Effector memory CD8-positive, alpha-beta T cell (primary cell): ENCODE measurements at regions not wholly inside any gene's neighbourhood (a gene's known extent, or its start where the extent isn't known, plus 50 kb on each side); places are given as distances from the start of the nearest gene placed in this dataset.

Source experiments
- ATAC-seq: fragments of 150-1000 bp; cut with Tn5 transposase; replicated peaks from 2 replicates; pipeline ENCODE4 v1.10.0; 2021; ENCODE audit warnings: mild to moderate bottlenecking, moderate library complexity
- DNase-seq, 3 experiments: peaks; one replicate each; pipeline ENCODE4 v3.0.0; 2021
- H3K27ac Mint-ChIP-seq, 2 donors: one replicate each; pipeline ENCODE4 v1.8.0; 2022; ENCODE audit warnings: mild to moderate bottlenecking in 2 of 2, mixed read lengths in 2 of 2, moderate library complexity in 2 of 2
- H3K27me3 Mint-ChIP-seq, 2 donors: one replicate each; pipeline ENCODE4 v1.8.0; 2022; ENCODE audit warnings: mixed read lengths in 2 of 2
- H3K36me3 Mint-ChIP-seq: one replicate; pipeline ENCODE4 v1.8.0; 2022; ENCODE audit warnings: mild to moderate bottlenecking, moderate library complexity, mixed read lengths; ENCODE audit not compliant: insufficient read depth
- H3K4me1 Mint-ChIP-seq, 2 donors: one replicate each; pipeline ENCODE4 v1.8.0; 2022; ENCODE audit warnings: low read depth in 2 of 2, mixed read lengths in 2 of 2
- H3K4me3 Mint-ChIP-seq, 2 donors: one replicate each; pipeline ENCODE4 v1.8.0; 2022; ENCODE audit warnings: mild to moderate bottlenecking in 2 of 2, mixed read lengths in 2 of 2, moderate library complexity in 2 of 2
- H3K9me3 Mint-ChIP-seq, 2 donors: one replicate each; pipeline ENCODE4 v1.8.0; 2022; ENCODE audit warnings: mixed read lengths in 2 of 2

DNA sequence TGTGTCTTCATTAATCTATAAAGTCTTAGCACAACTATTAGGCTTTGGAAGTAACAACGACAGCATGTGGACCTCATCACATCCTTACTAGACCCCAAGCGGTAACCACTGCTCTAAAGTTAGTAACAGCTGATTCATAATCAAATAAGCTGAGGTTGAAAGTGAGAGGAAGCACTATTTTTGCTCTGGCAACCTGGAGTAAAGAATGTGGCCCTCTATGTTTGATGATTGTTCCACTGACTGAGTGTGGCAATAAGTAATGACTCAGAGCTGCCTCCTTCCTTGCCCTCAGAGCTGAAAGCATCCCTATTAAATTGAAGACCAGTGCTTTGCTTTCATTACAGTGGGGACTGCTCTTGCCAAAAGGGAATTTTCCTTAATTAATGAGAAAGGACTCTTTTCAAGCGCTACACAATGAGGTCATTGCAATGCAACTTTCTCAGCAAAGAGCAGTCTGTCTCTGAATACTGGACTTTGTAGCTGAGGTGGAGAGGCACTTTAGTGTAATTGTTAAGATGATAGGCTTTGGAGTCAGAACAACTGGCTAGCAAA lies 906.1 kb upstream of the RAG2 start:
- Mint-ChIP-seq H3K9me3 (peaks cover 14 to 15% of the 10 kb centered on the region in 2 donors), H3K27ac (no peak overlapping the region), H3K27me3 (no peaks in the 10 kb centered on the region), H3K4me3 (no peak overlapping the region), H3K4me1 (no peaks in the 10 kb centered on the region), H3K36me3 (no peaks in the 10 kb centered on the region)
- DNase-seq: no peak
- no peak for ATAC-seq

DNA sequence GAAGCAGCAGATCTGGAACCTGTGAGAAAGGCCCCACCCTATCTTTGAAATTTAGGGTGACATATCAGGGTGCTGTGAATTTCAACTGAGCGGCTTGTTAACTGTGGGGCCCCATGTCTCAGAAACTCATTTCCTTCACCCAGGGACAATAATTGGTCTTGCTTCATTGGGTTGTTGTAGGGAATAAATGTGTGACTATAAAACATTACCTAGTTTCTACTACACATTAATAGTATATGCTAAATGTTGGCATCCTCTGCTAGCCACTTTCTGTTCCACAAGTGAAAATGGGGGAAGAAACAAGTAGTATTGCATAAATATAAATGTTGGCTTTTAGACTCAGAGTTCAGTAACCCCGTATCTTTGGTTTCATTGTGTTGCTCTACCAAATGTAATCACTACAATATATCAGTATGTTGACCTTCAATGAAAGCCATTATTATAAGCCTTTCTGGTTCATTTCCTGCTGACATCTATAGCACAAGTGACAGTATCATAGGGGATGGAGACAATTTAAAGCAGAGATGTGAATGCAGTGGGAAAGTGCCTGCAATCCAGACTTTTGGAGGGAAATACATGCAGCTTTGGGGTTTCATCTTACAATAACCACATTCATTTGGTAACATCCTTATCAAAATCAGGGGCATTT lies 905.5 kb upstream of the RAG2 start:
- Mint-ChIP-seq H3K27me3 (no peaks in the 10 kb centered on the region), H3K4me1 (no peaks in the 10 kb centered on the region), H3K36me3 (no peaks in the 10 kb centered on the region), H3K9me3 (peaks cover 14 to 15% of the 10 kb centered on the region in 2 donors), H3K27ac (no peak overlapping the region), H3K4me3 (no peak overlapping the region)
- DNase-seq (no peak), ATAC-seq (no peak)

DNA sequence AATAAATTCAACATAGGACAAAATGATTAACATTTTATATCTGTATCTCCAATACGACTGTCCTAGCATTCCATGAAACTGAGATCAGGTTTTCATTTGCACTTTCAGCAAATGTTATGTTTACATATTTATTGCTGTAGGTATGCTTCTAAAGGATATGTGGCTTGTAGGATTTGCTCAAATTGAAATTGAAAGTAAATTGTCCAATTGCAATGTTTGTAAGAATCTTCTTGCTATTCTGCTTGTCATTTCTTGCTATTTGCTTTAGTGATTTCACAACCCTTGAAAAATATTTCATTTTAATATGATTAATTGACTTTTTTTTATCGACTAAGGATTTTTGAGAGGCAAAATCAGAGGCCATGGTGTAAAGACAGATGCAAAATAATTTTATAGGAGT lies 904.2 kb upstream of the RAG2 start:
- Mint-ChIP-seq H3K4me3 (no peak overlapping the region), H3K27me3 (no peaks in the 10 kb centered on the region), H3K4me1 (no peaks in the 10 kb centered on the region), H3K9me3 (peaks cover 10 to 15% of the 10 kb centered on the region in 2 donors), H3K27ac (no peak overlapping the region), H3K36me3 (no peaks in the 10 kb centered on the region)
- ATAC-seq: no peak
- no peak for DNase-seq

DNA sequence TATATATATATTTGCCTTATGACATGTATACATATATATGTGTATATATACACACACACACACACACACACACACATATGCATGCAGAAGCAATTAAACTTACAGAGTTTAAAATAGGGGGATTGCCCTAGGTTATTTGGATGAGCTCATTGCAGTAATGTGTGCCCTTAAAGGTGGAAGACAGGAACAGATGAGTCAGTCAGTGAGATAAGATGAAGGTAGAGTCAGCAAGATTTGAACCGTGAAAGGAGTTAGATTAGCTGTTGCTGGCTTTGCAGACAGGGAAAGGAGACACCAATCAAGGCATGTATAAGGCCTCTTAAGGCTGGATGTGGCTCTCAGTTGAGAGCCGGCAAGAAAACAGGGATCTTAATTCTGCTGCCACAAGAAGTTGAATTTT lies 902.4 kb upstream of the RAG2 start:
- H3K27ac Mint-ChIP-seq: no peak overlapping the region
- H3K4me3 Mint-ChIP-seq: no peak overlapping the region
- H3K36me3 Mint-ChIP-seq: no peaks in the 10 kb centered on the region
- ATAC-seq: no peak
- H3K27me3 Mint-ChIP-seq: no peaks in the 10 kb centered on the region
- H3K9me3 Mint-ChIP-seq: peaks cover 0 to 11% of the 10 kb centered on the region in 2 donors
- DNase-seq: no peak
- H3K4me1 Mint-ChIP-seq: no peaks in the 10 kb centered on the region

DNA sequence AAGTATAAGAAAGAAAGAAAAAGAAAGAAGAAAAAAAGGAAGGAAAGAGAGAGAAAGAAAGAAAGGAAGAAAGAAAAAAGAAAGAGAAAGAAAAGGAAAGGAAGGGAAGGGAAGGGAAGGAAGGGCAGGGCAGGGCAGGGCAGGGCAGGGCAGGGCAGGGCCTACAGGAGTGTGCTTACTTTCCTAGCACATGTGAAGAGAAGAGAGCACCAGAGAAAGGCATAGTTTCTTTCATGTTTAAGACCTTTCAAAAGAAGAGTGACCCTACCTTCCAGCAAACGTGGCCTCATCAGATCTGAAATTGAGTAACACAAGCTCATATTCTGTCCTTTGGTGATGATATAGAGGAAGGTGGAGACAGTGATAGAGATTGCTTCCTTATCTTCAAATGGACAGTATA lies 899.3 kb upstream of the RAG2 start:
- DNase-seq (no peak), ATAC-seq (no peak)
- H3K9me3 Mint-ChIP-seq: peaks cover 0 to 6% of the 10 kb centered on the region in 2 donors
- no peak overlapping the region for H3K4me3 Mint-ChIP-seq
- no peaks in the 10 kb centered on the region for H3K4me1 Mint-ChIP-seq
- H3K27ac Mint-ChIP-seq: no peak overlapping the region
- no peaks in the 10 kb centered on the region for H3K36me3 Mint-ChIP-seq
- no peaks in the 10 kb centered on the region for H3K27me3 Mint-ChIP-seq

DNA sequence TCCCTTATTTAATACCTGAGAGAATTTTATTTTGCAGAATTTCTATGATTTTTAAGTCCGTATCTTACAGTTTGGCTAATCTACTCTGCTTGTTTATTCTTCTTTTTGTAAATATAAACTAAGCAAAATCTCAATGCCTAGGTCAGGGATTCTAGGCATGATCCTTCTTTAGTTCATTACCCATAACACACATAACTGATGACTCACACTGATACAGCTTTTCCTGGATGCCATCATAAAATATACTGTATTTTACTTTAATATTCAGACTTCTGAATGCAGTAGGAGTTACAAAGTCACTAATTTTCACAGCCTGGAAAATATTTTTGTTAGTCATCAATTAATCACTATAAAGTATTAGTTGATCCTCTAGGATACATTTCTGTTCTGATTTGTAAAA lies 898.2 kb upstream of the RAG2 start:
- ATAC-seq: no peak
- Mint-ChIP-seq H3K4me1 (no peaks in the 10 kb centered on the region), H3K4me3 (no peak overlapping the region), H3K36me3 (no peaks in the 10 kb centered on the region), H3K27me3 (no peaks in the 10 kb centered on the region), H3K27ac (no peak overlapping the region), H3K9me3 (peaks cover 0 to 6% of the 10 kb centered on the region in 2 donors)
- no peak for DNase-seq

DNA sequence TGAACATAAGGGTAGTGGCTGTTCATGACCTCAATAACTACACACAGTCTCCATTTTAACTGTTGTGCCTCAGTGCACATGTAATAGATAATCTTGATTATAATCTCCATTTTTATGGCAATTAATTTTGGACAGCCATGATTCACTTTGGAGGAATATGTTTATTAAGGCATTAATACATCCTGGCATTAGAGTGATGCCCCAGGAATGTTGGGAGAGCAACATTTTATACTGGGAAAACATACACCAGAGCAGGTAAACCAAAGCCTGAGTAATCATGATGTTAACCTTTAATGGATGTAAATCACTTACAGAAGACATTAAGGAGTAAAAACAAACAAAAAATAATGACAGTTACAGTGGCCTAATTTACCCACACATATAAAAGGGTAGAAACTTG lies 886.3 kb upstream of the RAG2 start:
- DNase-seq (no peak), ATAC-seq (no peak)
- Mint-ChIP-seq H3K36me3 (no peaks in the 10 kb centered on the region), H3K27ac (no peak overlapping the region), H3K4me1 (no peaks in the 10 kb centered on the region), H3K9me3 (peaks cover 5 to 14% of the 10 kb centered on the region in 2 donors), H3K4me3 (no peak overlapping the region), H3K27me3 (no peaks in the 10 kb centered on the region)

DNA sequence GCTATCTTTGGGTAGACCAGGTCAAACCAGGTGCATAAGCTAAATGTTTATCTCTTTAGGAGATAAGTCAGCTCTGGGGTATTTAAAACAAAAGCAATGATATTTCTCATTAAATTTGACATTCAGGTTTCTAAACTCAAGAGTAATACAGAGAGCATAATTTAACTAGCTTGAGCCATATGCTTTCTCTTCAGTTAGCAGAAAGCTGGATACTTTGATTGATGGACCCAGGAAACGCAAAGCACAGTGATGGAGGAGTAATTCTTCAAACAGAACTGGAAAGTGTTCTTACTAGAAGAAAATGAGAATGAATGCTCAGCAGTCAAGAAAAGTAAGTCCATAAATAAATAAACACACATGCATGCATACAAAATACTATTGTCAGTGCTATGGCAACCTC lies 885.7 kb upstream of the RAG2 start:
- H3K27ac Mint-ChIP-seq: no peak overlapping the region
- no peak for ATAC-seq

DNA sequence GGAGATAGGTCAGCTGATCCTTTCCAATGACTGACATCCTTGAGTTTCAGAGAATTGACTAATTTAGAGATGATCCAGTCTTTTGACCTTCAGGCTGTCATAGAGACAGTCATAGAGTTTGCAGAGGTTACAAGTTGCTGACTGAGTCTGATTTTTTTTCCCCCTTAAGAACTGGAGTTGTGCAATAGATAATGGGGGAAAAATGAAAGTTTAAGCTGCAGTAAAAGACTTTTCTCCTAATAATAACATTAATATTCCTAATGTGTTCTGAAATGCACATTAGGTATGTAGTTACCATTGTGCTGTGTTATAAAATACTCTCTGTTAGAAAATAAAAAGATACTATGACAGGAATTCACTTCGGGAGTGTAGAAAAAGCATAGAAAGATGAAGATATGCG lies 876.9 kb upstream of the RAG2 start:
- no peak overlapping the region for H3K4me3 Mint-ChIP-seq
- no peaks in the 10 kb centered on the region for H3K4me1 Mint-ChIP-seq
- no peaks in the 10 kb centered on the region for H3K36me3 Mint-ChIP-seq
- H3K27ac Mint-ChIP-seq: no peak overlapping the region
- DNase-seq (no peak), ATAC-seq (no peak)
- peaks cover 7 to 21% of the 10 kb centered on the region in 2 donors for H3K9me3 Mint-ChIP-seq
- H3K27me3 Mint-ChIP-seq: no peaks in the 10 kb centered on the region

More for the DNA sequence above, 885.7 kb upstream of the RAG2 start:
- Mint-ChIP-seq H3K4me3 (no peak overlapping the region), H3K4me1 (no peaks in the 10 kb centered on the region), H3K27me3 (no peaks in the 10 kb centered on the region), H3K36me3 (no peaks in the 10 kb centered on the region), H3K9me3 (peaks cover 5 to 14% of the 10 kb centered on the region in 2 donors)
- DNase-seq: no peak

DNA sequence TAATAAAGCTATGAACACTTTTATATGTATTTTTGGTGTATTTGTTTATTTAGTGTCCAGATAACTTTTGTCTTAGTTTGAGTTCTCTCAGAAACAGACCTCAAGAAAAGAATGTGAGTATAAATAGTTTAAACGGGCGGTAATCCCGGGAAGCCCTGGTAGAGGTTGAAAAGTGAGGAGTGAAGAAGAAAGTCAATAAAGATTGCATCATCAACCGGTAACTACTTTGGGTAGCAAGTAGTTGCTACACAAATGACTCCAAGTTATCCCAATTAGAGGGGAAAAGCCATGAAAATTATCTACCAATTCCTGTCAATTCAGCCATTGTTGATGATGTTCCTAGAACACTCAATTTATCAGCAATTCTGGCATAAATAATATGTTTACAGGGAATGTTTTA lies 870.3 kb upstream of the RAG2 start:
- DNase-seq: no peak
- Mint-ChIP-seq H3K36me3 (no peaks in the 10 kb centered on the region), H3K9me3 (peaks cover 11 to 30% of the 10 kb centered on the region in 2 donors), H3K27ac (no peak overlapping the region), H3K27me3 (no peaks in the 10 kb centered on the region), H3K4me1 (no peaks in the 10 kb centered on the region), H3K4me3 (no peak overlapping the region)
- ATAC-seq: no peak

DNA sequence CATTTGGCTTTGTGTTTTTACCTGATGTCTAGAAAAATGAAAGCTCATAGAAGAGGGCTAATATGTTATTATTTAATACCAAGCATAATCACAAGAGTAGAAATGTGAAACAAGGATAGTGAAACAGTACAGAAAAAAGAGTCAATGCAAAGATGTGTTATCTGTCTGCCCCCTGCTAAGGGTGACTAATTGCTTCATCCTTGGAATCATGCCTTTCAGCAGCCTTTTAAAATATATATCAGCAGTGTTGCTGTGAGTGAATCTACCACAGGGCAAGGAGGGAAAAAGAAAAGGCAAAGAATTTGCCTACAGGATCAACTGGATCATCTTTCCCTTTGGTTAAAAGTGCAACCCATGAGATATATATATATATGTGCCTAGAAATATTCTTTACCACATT lies 867.2 kb upstream of the RAG2 start:
- no peaks in the 10 kb centered on the region for H3K27me3 Mint-ChIP-seq
- no peak for DNase-seq
- peaks cover 7 to 19% of the 10 kb centered on the region in 2 donors for H3K9me3 Mint-ChIP-seq
- no peak for ATAC-seq
- H3K4me3 Mint-ChIP-seq: no peak overlapping the region
- no peaks in the 10 kb centered on the region for H3K36me3 Mint-ChIP-seq
- no peak overlapping the region for H3K27ac Mint-ChIP-seq
- H3K4me1 Mint-ChIP-seq: no peaks in the 10 kb centered on the region

DNA sequence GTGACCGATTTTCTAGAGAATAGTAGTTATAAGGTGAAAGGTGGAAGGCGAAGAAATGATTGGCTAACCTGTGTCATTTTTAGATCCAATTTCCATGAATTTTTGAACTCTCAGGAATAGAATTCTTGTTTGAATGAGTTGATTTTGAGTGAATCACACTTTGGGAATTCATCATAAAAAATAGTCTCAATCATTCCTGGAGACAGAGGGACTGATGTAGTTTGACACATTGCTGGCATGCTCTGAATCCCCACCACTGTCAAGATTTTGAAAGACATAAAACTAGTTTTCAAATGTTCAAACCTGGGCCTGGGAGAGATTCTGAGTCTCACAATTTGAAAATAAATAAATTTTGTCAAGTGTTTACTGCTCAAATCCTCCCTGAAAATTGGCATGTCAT lies 861.4 kb upstream of the RAG2 start:
- Mint-ChIP-seq H3K27ac (no peak overlapping the region), H3K36me3 (no peaks in the 10 kb centered on the region), H3K4me1 (no peaks in the 10 kb centered on the region), H3K27me3 (no peaks in the 10 kb centered on the region), H3K9me3 (peaks cover 7 to 8% of the 10 kb centered on the region in 2 donors), H3K4me3 (no peak overlapping the region)
- no peak for ATAC-seq
- no peak for DNase-seq

DNA sequence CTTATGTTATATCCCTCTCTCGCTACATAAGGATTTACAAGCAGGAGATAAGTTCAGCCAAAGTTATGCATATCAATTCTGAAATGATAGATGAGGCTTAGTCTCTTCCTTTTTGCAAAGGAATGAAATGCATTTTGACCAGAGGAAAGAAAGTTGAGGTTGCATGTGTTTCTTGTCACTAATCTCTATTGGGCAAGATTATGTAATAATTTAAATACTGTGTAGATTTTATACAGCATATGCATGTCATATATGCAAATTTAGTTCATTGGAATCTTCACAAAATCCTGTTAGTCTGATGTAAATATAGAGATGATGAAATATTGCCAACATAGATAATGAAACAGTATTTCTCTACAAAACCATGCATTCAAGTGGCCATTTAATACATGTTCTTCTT lies 858.7 kb upstream of the RAG2 start:
- Mint-ChIP-seq H3K27me3 (no peaks in the 10 kb centered on the region), H3K4me3 (no peak overlapping the region), H3K4me1 (no peaks in the 10 kb centered on the region), H3K9me3 (peaks cover 7 to 10% of the 10 kb centered on the region in 2 donors), H3K36me3 (no peaks in the 10 kb centered on the region), H3K27ac (no peak overlapping the region)
- ATAC-seq (no peak), DNase-seq (no peak)

DNA sequence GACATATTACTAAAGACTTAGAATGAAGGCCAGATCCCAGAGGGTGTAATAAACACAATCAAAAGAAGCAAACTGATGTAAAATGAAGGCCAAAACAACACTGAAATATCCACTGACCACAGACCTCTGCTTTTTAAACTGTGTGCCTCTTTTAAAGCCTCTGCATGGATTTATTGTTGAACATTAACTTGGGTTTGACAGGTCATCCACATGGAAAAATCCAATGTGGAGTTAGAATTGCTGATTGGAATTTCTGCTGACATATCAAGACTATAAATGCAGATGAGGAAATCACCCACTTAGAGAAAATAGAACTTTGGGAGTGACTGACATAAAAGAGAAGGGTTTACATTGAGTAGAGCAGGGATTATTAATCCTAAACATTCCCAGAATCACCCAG lies 853.9 kb upstream of the RAG2 start:
- Mint-ChIP-seq H3K36me3 (no peaks in the 10 kb centered on the region), H3K4me3 (no peak overlapping the region), H3K27ac (no peak overlapping the region), H3K27me3 (no peaks in the 10 kb centered on the region), H3K9me3 (peaks cover 7 to 8% of the 10 kb centered on the region in 2 donors), H3K4me1 (no peaks in the 10 kb centered on the region)
- DNase-seq (no peak), ATAC-seq (no peak)
